ENCODE measurements at regions not wholly inside any gene's neighbourhood (a gene's known extent, or its start where the extent isn't known, plus 50 kb on each side); places are given as distances from the start of the nearest gene placed in this dataset.
"Not testable (repeated sequence)": the region's sequence is repeated elsewhere in the genome, so short reads cannot be mapped to it uniquely, and the experiment has no call there.

GRCh38 chr2:234275515-234275914 is 221.4 kb downstream of the ARL4C start:
- DNase-seq (ENCODE audit: low read depth): no peak

GRCh38 chr2:234273887-234274584 is 222.8 kb downstream of the ARL4C start:
- DNase-seq (ENCODE audit: low read depth): no peak

- DNase-seq (ENCODE audit: low read depth): no peak
Observed at GRCh38 chr2:234272069-234272850, 221.8 kb downstream of the SPP2 start.

- no peak for DNase-seq (ENCODE audit: low read depth)
Observed at GRCh38 chr2:234271338-234271737, 220.8 kb downstream of the SPP2 start.

GRCh38 chr2:234269769-234270204 is 219.3 kb downstream of the SPP2 start:
- no peak for DNase-seq (ENCODE audit: low read depth)

- no peak for DNase-seq (ENCODE audit: low read depth)
Observed at GRCh38 chr2:234267534-234267933, 217.0 kb downstream of the SPP2 start.

- no peak for DNase-seq (ENCODE audit: low read depth)
Observed at GRCh38 chr2:234266952-234267351, 216.4 kb downstream of the SPP2 start.

- no peak for DNase-seq (ENCODE audit: low read depth)
Observed at GRCh38 chr2:234265206-234265605, 214.7 kb downstream of the SPP2 start.

GRCh38 chr2:234261736-234262135 is 211.2 kb downstream of the SPP2 start:
- no peak for DNase-seq (ENCODE audit: low read depth)

GRCh38 chr2:234259440-234259839 is 208.9 kb downstream of the SPP2 start:
- DNase-seq (ENCODE audit: low read depth): no peak

- no peak for DNase-seq (ENCODE audit: low read depth)
Observed at GRCh38 chr2:234258562-234259141, 208.2 kb downstream of the SPP2 start.

- DNase-seq (ENCODE audit: low read depth): no peak
Observed at GRCh38 chr2:234257859-234258561, 207.5 kb downstream of the SPP2 start.

- no peak for DNase-seq (ENCODE audit: low read depth)
Observed at GRCh38 chr2:234256516-234256915, 206.0 kb downstream of the SPP2 start.

GRCh38 chr2:234254783-234255521 is 204.4 kb downstream of the SPP2 start:
- DNase-seq (ENCODE audit: low read depth): no peak

GRCh38 chr2:234252772-234253171 is 202.3 kb downstream of the SPP2 start:
- DNase-seq (ENCODE audit: low read depth): no peak

GRCh38 chr2:234251326-234252271 is 201.1 kb downstream of the SPP2 start:
- DNase-seq (ENCODE audit: low read depth): no peak

GRCh38 chr2:234250926-234251325 is 200.4 kb downstream of the SPP2 start:
- no peak for DNase-seq (ENCODE audit: low read depth)

- DNase-seq (ENCODE audit: low read depth): no peak
Observed at GRCh38 chr2:234249873-234250272, 199.4 kb downstream of the SPP2 start.

- DNase-seq (ENCODE audit: low read depth): no peak
Observed at GRCh38 chr2:234249034-234249735, 198.7 kb downstream of the SPP2 start.

GRCh38 chr2:234248213-234248710 is 197.8 kb downstream of the SPP2 start:
- not testable (repeated sequence) for DNase-seq (ENCODE audit: low read depth)

Data from stimulated activated CD8-positive, alpha-beta memory T cell treated with anti-CD3 and anti-CD28 coated beads, Interleukin-15, amount 100 ng/mL, for 24 hours (primary cell).